ENCODE measurements at regions not wholly inside any gene's neighbourhood (a gene's known extent, or its start where the extent isn't known, plus 50 kb on each side); places are given as distances from the start of the nearest gene placed in this dataset.

GRCh38 chr10:100653238-100653956 is 92.0 kb upstream of the PAX2 start:
- DNase-seq (ENCODE audit: low spot score in 2 of 2), result no peak
- intact Hi-C loops (cut with DNase I; ENCODE audit: low total_unique reads), result no loop called here
- no peak for TF ChIP-seq CTCF (IDR thresholded peaks at IDR 0.05)
- no peak for TF ChIP-seq POLR2A (IDR thresholded peaks at IDR 0.05)
- WGBS, 2 donors, result 7 to 10% methylated on average over 9 of the region's 9 CpGs
- H3K4me3 ChIP-seq (ENCODE audit: low read depth, poor library complexity, severe bottlenecking), result no peak overlapping the region

GRCh38 chr10:100653957-100654781 is 91.2 kb upstream of the PAX2 start:
- TF ChIP-seq POLR2A (IDR thresholded peaks at IDR 0.05) (no peak), CTCF (IDR thresholded peaks at IDR 0.05) (no peak)
- DNase-seq (ENCODE audit: low spot score in 2 of 2), result no peak
- intact Hi-C loops (cut with DNase I; ENCODE audit: low total_unique reads), result no loop called here
- no peak overlapping the region for H3K4me3 ChIP-seq (ENCODE audit: low read depth, poor library complexity, severe bottlenecking)
- WGBS, 2 donors, result 1 to 3% methylated on average over 48 to 59 of the region's 59 CpGs

GRCh38 chr10:100654782-100655325 is 90.5 kb upstream of the PAX2 start:
- DNase-seq (ENCODE audit: low spot score in 2 of 2), result no peak
- TF ChIP-seq CTCF (IDR thresholded peaks at IDR 0.05) (no peak), POLR2A (IDR thresholded peaks at IDR 0.05) (no peak)
- no peak overlapping the region for H3K4me3 ChIP-seq (ENCODE audit: low read depth, poor library complexity, severe bottlenecking)
- WGBS, 2 donors, result 1% methylated on average over 41 to 46 of the region's 46 CpGs
- intact Hi-C loops (cut with DNase I; ENCODE audit: low total_unique reads), result no loop called here

GRCh38 chr10:100655326-100655759 is 90.0 kb upstream of the PAX2 start:
- TF ChIP-seq CTCF (IDR thresholded peaks at IDR 0.05), result no peak
- TF ChIP-seq POLR2A (IDR thresholded peaks at IDR 0.05), result no peak
- no peak for DNase-seq (ENCODE audit: low spot score in 2 of 2)
- no peak overlapping the region for H3K4me3 ChIP-seq (ENCODE audit: low read depth, poor library complexity, severe bottlenecking)
- 1 to 2% methylated on average over 20 of the region's 20 CpGs for WGBS, 2 donors
- intact Hi-C loops (cut with DNase I; ENCODE audit: low total_unique reads), result no loop called here

GRCh38 chr10:100655760-100656421 is 89.5 kb upstream of the PAX2 start:
- TF ChIP-seq CTCF (IDR thresholded peaks at IDR 0.05) (no peak), POLR2A (IDR thresholded peaks at IDR 0.05) (no peak)
- H3K4me3 ChIP-seq (ENCODE audit: low read depth, poor library complexity, severe bottlenecking), result no peak overlapping the region

More at GRCh38 chr10:100655760-100656421, 89.5 kb upstream of the PAX2 start:
- 1 to 4% methylated on average over 37 to 42 of the region's 45 CpGs for WGBS, 2 donors
- intact Hi-C loops (cut with DNase I; ENCODE audit: low total_unique reads), result no loop called here
- no peak for DNase-seq (ENCODE audit: low spot score in 2 of 2)
